Mesendoderm (in vitro differentiated cells): ENCODE measurements at regions not wholly inside any gene's neighbourhood (a gene's known extent, or its start where the extent isn't known, plus 50 kb on each side); places are given as distances from the start of the nearest gene placed in this dataset.
A peak's percentile ranks its signal among the peaks of the same experiment; 100 is the strongest.

Experiments used
- DNase-seq: peaks from one replicate; pipeline ENCODE4 v3.0.0; 2013
- H2AK5ac ChIP-seq: 2 replicates; pipeline ENCODE4 v1.6.1; 2013; ENCODE audit warnings: low read length, inconsistent platforms
- H2BK120ac ChIP-seq: 2 replicates; pipeline ENCODE4 v1.6.1; 2013; ENCODE audit warnings: low read depth, mild to moderate bottlenecking, low read length, moderate library complexity, mixed read lengths
- H2BK15ac ChIP-seq: replicated peaks from 2 replicates; pipeline ENCODE4 v1.6.1; 2013; ENCODE audit warnings: low read depth, mild to moderate bottlenecking, moderate library complexity
- H2BK5ac ChIP-seq: 2 replicates; pipeline ENCODE4 v1.6.1; 2013; ENCODE audit warnings: low read length, inconsistent platforms
- H3K18ac ChIP-seq: 2 replicates; pipeline ENCODE4 v1.6.1; 2013; ENCODE audit warnings: mild to moderate bottlenecking, low read length, mixed read lengths
- H3K23ac ChIP-seq: one replicate; pipeline ENCODE4 v1.6.1; 2013; ENCODE audit warnings: low read length
- H3K27ac ChIP-seq: 2 replicates; pipeline ENCODE4 v1.5.1; 2013; ENCODE audit warnings: low read depth, mild to moderate bottlenecking, inconsistent platforms, low read length, moderate library complexity
- H3K27me3 ChIP-seq: 2 replicates; pipeline ENCODE4 v1.6.1; 2013; ENCODE audit warnings: low read length, control low read depth, mild to moderate bottlenecking, inconsistent platforms; ENCODE audit not compliant: insufficient read depth, poor library complexity
- H3K36me3 ChIP-seq: 2 replicates; pipeline ENCODE4 v1.6.1; 2013; ENCODE audit warnings: low read length, inconsistent platforms; ENCODE audit not compliant: control insufficient read depth, insufficient read depth
- H3K4ac ChIP-seq: one replicate; pipeline ENCODE4 v1.6.1; 2013; ENCODE audit warnings: low read depth, mild to moderate bottlenecking, low read length, moderate library complexity
- H3K4me1 ChIP-seq: 2 replicates; pipeline ENCODE4 v1.6.1; 2013; ENCODE audit warnings: low read depth, low read length, inconsistent platforms; ENCODE audit not compliant: control insufficient read depth
- H3K4me2 ChIP-seq: 2 replicates; pipeline ENCODE4 v1.6.1; 2013; ENCODE audit warnings: low read length
- H3K4me3 ChIP-seq: 2 replicates; pipeline ENCODE4 v1.5.1; 2013; ENCODE audit warnings: mild to moderate bottlenecking, low read length
- H3K56ac ChIP-seq: one replicate; pipeline ENCODE4 v1.6.1; 2013; ENCODE audit warnings: low read length
- H3K79me1 ChIP-seq: 2 replicates; pipeline ENCODE4 v1.6.1; 2013; ENCODE audit warnings: low read length, inconsistent platforms
- H3K79me2 ChIP-seq: 2 replicates; pipeline ENCODE4 v1.6.1; 2013; ENCODE audit warnings: mild to moderate bottlenecking, low read length; ENCODE audit not compliant: control insufficient read depth, insufficient read depth
- H3K9ac ChIP-seq: 2 replicates; pipeline ENCODE4 v1.6.1; 2013; ENCODE audit warnings: low read length, inconsistent platforms
- H4K5ac ChIP-seq: one replicate; pipeline ENCODE4 v1.6.1; 2013; ENCODE audit warnings: low read length
- H4K8ac ChIP-seq: one replicate; pipeline ENCODE4 v1.6.1; 2013; ENCODE audit warnings: low read depth, mild to moderate bottlenecking, control low read depth, low read length, moderate library complexity
- WGBS: extraction: QIAGEN DNeasy Blood & Tissue Kit; methylation state at CpG from one replicate; pipeline ENCODE4 v1.1.7; 2013; ENCODE audit warnings: low lambda C conversion rate, missing lambda C conversion rate; ENCODE audit not compliant: insufficient coverage; ENCODE audit errors: extremely low coverage; 5-methylcytosine and 5-hydroxymethylcytosine counted together

- no peak for DNase-seq
- H3K27me3 ChIP-seq, result no peaks in the 10 kb centered on the region
- H3K23ac ChIP-seq, result no peak overlapping the region
- no peaks in the 10 kb centered on the region for H3K4me1 ChIP-seq
- no peak overlapping the region for H2BK5ac ChIP-seq
- no peak overlapping the region for H3K4ac ChIP-seq
- H3K9ac ChIP-seq, result no peak overlapping the region
- no peak overlapping the region for H3K56ac ChIP-seq
- H3K36me3 ChIP-seq, result no peaks in the 10 kb centered on the region
- no peaks in the 10 kb centered on the region for H3K79me2 ChIP-seq
- no peak overlapping the region for H3K18ac ChIP-seq
- no peak overlapping the region for H2BK120ac ChIP-seq
- H2AK5ac ChIP-seq, result no peak overlapping the region
- no peaks in the 10 kb centered on the region for H3K79me1 ChIP-seq
- H4K5ac ChIP-seq, result no peak overlapping the region
- H3K4me3 ChIP-seq, result no peak overlapping the region
- H3K4me2 ChIP-seq, result no peak overlapping the region
- H2BK15ac ChIP-seq, result no peak overlapping the region
- H3K27ac ChIP-seq, result no peak overlapping the region
- no CpG with 5 or more reads among the region's 9 CpGs for WGBS
- H4K8ac ChIP-seq, result no peak overlapping the region
These were observed 344.2 kb downstream of the SHANK2 start for GRCh38 chr11:70908223-70908622.

GRCh38 chr11:70910835-70911234 is 341.5 kb downstream of the SHANK2 start:
- H2BK15ac ChIP-seq, result no peak overlapping the region
- no peak overlapping the region for H2BK120ac ChIP-seq
- H2BK5ac ChIP-seq, result no peak overlapping the region
- no peak for DNase-seq
- H3K9ac ChIP-seq, result no peak overlapping the region
- H4K8ac ChIP-seq, result no peak overlapping the region
- no peaks in the 10 kb centered on the region for H3K36me3 ChIP-seq
- H3K27me3 ChIP-seq, result no peaks in the 10 kb centered on the region
- H3K79me2 ChIP-seq, result no peaks in the 10 kb centered on the region
- no CpG with 5 or more reads among the region's 7 CpGs for WGBS
- H2AK5ac ChIP-seq, result no peak overlapping the region
- H3K4me1 ChIP-seq, result no peaks in the 10 kb centered on the region
- no peak overlapping the region for H3K4ac ChIP-seq
- no peak overlapping the region for H3K27ac ChIP-seq
- no peak overlapping the region for H3K56ac ChIP-seq
- no peak overlapping the region for H4K5ac ChIP-seq
- H3K4me2 ChIP-seq, result no peak overlapping the region
- H3K4me3 ChIP-seq, result no peak overlapping the region
- H3K23ac ChIP-seq, result no peak overlapping the region
- no peak overlapping the region for H3K18ac ChIP-seq
- no peaks in the 10 kb centered on the region for H3K79me1 ChIP-seq

DNA sequence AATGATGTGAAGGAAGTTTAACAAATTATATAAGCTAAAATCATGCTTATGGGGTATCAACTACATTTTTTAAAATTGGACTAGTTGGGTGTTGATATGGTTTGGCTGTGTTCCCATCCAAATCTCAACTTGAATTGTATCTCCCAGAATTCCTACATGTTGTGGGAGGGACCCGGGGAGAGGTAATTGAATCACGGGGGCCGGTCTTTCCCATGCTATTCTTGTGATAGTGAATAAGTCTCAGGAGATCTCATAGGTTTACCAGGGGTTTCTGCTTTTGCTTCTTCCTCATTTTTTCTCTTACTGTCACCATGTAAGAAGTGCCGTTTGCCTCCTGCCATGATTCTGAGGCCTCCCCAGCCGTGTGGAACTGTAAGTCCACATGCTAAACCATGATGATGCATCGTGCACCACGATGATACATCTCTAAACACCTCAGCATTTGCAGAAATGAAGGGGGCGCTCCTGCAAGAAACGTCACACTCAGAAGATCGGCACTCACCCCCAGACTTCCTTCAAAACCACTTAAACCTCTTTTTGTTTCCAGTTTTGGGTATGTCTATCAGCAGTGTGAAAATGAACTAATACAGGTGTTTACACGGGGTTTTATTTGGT is 340.0 kb downstream of the SHANK2 start:
- no peaks in the 10 kb centered on the region for H3K36me3 ChIP-seq
- H3K9ac ChIP-seq, result no peak overlapping the region
- no peaks in the 10 kb centered on the region for H3K27me3 ChIP-seq
- H3K4me1 ChIP-seq, result no peaks in the 10 kb centered on the region
- no peak overlapping the region for H3K56ac ChIP-seq
- no peak overlapping the region for H3K23ac ChIP-seq
- H4K8ac ChIP-seq, result no peak overlapping the region
- H3K79me2 ChIP-seq, result no peaks in the 10 kb centered on the region
- no peaks in the 10 kb centered on the region for H3K79me1 ChIP-seq
- no peak for DNase-seq
- H2BK120ac ChIP-seq, result no peak overlapping the region
- no peak overlapping the region for H3K4me2 ChIP-seq
- H3K4ac ChIP-seq, result no peak overlapping the region
- no peak overlapping the region for H3K4me3 ChIP-seq
- H3K18ac ChIP-seq, result no peak overlapping the region
- WGBS, result no CpG with 5 or more reads among the region's 11 CpGs
- H4K5ac ChIP-seq, result no peak overlapping the region
- no peak overlapping the region for H2AK5ac ChIP-seq
- no peak overlapping the region for H2BK5ac ChIP-seq
- no peak overlapping the region for H2BK15ac ChIP-seq
- H3K27ac ChIP-seq, result no peak overlapping the region

DNA sequence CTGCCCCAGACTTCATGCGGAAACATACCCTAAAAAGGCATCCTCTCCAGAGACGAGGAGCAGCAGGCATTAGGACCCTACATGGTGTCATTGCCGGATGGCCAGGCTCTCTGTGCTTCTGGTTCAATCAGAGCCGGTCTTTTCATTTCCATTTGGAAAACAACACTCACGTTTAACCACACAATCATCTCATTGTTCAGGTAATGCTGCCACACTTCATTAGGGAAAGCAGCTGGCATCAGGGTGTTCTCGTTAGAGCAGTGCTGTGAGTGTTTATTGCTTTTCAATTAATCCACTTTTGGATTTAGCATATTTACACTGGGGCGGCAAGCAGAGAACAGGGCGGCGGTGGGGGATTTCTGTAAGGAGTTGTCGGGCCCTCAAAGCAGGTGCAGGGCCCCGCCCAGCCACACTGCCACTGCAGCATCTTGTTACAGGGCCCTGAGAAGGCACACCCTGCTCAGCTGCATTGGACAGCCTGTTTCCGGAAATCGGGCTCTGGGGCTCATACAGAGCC is 338.6 kb downstream of the SHANK2 start:
- Histone ChIP-seq H3K4me2 (no peak overlapping the region), H2BK120ac (no peak overlapping the region), H4K5ac (no peak overlapping the region), H3K9ac (no peak overlapping the region), H3K4me3 (no peak overlapping the region), H2BK15ac (no peak overlapping the region), H3K4ac (no peak overlapping the region), H4K8ac (no peak overlapping the region), H3K23ac (no peak overlapping the region), H3K79me1 (no peaks in the 10 kb centered on the region), H3K27ac (no peak overlapping the region), H3K4me1 (no peaks in the 10 kb centered on the region), H3K79me2 (no peaks in the 10 kb centered on the region), H3K27me3 (no peaks in the 10 kb centered on the region), H3K36me3 (no peaks in the 10 kb centered on the region), H3K18ac (no peak overlapping the region), H2BK5ac (no peak overlapping the region), H3K56ac (no peak overlapping the region), H2AK5ac (no peak overlapping the region)
- DNase-seq, result peak; percentile 27
- no CpG with 5 or more reads among the region's 13 CpGs for WGBS

GRCh38 chr11:70914496-70914895 is 337.9 kb downstream of the SHANK2 start:
- Histone ChIP-seq H3K9ac (no peak overlapping the region), H2BK15ac (no peak overlapping the region), H3K4me1 (no peaks in the 10 kb centered on the region), H3K27ac (no peak overlapping the region), H3K79me1 (no peaks in the 10 kb centered on the region), H2BK5ac (no peak overlapping the region), H3K4me2 (no peak overlapping the region), H3K27me3 (no peaks in the 10 kb centered on the region), H2AK5ac (no peak overlapping the region), H3K36me3 (no peaks in the 10 kb centered on the region), H4K8ac (no peak overlapping the region), H3K56ac (no peak overlapping the region), H2BK120ac (no peak overlapping the region), H3K79me2 (no peaks in the 10 kb centered on the region), H4K5ac (no peak overlapping the region), H3K4me3 (no peak overlapping the region), H3K18ac (no peak overlapping the region), H3K4ac (no peak overlapping the region), H3K23ac (no peak overlapping the region)
- DNase-seq, result no peak
- no CpG with 5 or more reads among the region's 7 CpGs for WGBS
